T-helper 1 cell treated with Interleukin-12 subunit alpha and Interleukin-12 subunit beta and Interleukin-4 antibody, amounts not matched to agents 30 μg/mL and 1 μg/mL, for 36 hours (primary cell): ENCODE measurements at regions not wholly inside any gene's neighbourhood (a gene's known extent, or its start where the extent isn't known, plus 50 kb on each side); places are given as distances from the start of the nearest gene placed in this dataset.
A peak's percentile ranks its signal among the peaks of the same experiment; 100 is the strongest.
"Not testable (repeated sequence)": the region's sequence is repeated elsewhere in the genome, so short reads cannot be mapped to it uniquely, and the experiment has no call there.

Source experiments
- H3K27ac Mint-ChIP-seq: one replicate; pipeline ENCODE4 v1.8.0; 2021; ENCODE audit warnings: mild to moderate bottlenecking, mixed read lengths
- H3K27me3 Mint-ChIP-seq: one replicate; pipeline ENCODE4 v1.8.0; 2021; ENCODE audit warnings: low read depth, mixed read lengths
- H3K36me3 Mint-ChIP-seq: one replicate; pipeline ENCODE4 v1.8.0; 2021; ENCODE audit warnings: low read depth, mixed read lengths
- H3K4me1 Mint-ChIP-seq: one replicate; pipeline ENCODE4 v1.8.0; 2021; ENCODE audit warnings: low read depth, mixed read lengths
- H3K4me3 Mint-ChIP-seq: one replicate; pipeline ENCODE4 v1.8.0; 2021; ENCODE audit warnings: mild to moderate bottlenecking, moderate library complexity, mixed read lengths
- H3K9me3 Mint-ChIP-seq: one replicate; pipeline ENCODE4 v1.8.0; 2021; ENCODE audit warnings: mixed read lengths

DNA sequence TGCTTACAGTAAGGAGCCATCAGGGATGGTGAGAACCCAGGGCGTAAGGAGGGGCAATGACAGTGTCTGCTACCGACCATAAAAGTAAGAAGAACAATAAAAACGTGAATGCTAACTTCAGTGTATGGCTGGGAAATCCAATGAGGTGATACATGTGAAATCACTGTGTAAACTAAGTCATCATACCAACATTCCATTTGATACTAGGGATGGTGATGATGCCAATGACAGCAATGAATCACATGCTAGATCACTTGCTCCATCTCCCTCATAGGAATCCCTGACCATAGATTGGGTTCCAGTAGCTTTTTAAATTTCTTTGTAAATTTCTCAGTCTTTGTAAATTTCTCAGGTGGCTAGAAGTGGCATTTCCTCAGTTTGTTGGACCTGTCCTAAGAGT is 146.3 kb downstream of the SMIM20 start:
- H3K27me3 Mint-ChIP-seq: no peaks in the 10 kb centered on the region
- H3K27ac Mint-ChIP-seq: no peak overlapping the region
- H3K36me3 Mint-ChIP-seq: peaks cover 3% of the 10 kb centered on the region
- peaks cover 8% of the 10 kb centered on the region for H3K9me3 Mint-ChIP-seq
- H3K4me1 Mint-ChIP-seq: peaks cover 21% of the 10 kb centered on the region
- no peak overlapping the region for H3K4me3 Mint-ChIP-seq

- H3K4me3 Mint-ChIP-seq: no peak overlapping the region
- H3K9me3 Mint-ChIP-seq: peaks cover 8% of the 10 kb centered on the region
- H3K4me1 Mint-ChIP-seq: peaks cover 21% of the 10 kb centered on the region
- peaks cover 7% of the 10 kb centered on the region for H3K36me3 Mint-ChIP-seq
- H3K27me3 Mint-ChIP-seq: no peaks in the 10 kb centered on the region
- no peak overlapping the region for H3K27ac Mint-ChIP-seq
Observed at GRCh38 chr4:26061248-26061986, 147.4 kb downstream of the SMIM20 start.

GRCh38 chr4:26062215-26062614 is 148.2 kb downstream of the SMIM20 start:
- H3K27me3 Mint-ChIP-seq: no peaks in the 10 kb centered on the region
- H3K27ac Mint-ChIP-seq: no peak overlapping the region
- peaks cover 20% of the 10 kb centered on the region for H3K4me1 Mint-ChIP-seq
- H3K36me3 Mint-ChIP-seq: peaks cover 7% of the 10 kb centered on the region
- H3K9me3 Mint-ChIP-seq: peaks cover 8% of the 10 kb centered on the region
- no peak overlapping the region for H3K4me3 Mint-ChIP-seq

GRCh38 chr4:26064009-26064408 is 150.0 kb downstream of the SMIM20 start:
- H3K36me3 Mint-ChIP-seq, H3K27me3 Mint-ChIP-seq, H3K9me3 Mint-ChIP-seq, H3K4me3 Mint-ChIP-seq, H3K27ac Mint-ChIP-seq: not testable (repeated sequence)
- peaks cover 10% of the 10 kb centered on the region for H3K4me1 Mint-ChIP-seq

GRCh38 chr4:26065833-26066232 is 151.8 kb downstream of the SMIM20 start:
- Mint-ChIP-seq H3K27ac (no peak overlapping the region), H3K27me3 (no peaks in the 10 kb centered on the region), H3K4me3 (no peak overlapping the region), H3K9me3 (no peaks in the 10 kb centered on the region), H3K36me3 (peaks cover 4% of the 10 kb centered on the region), H3K4me1 (peaks cover 18% of the 10 kb centered on the region)

- Mint-ChIP-seq H3K4me1 (peaks cover 17% of the 10 kb centered on the region), H3K4me3 (no peak overlapping the region), H3K27me3 (no peaks in the 10 kb centered on the region), H3K27ac (no peak overlapping the region), H3K36me3 (peaks cover 6% of the 10 kb centered on the region), H3K9me3 (no peaks in the 10 kb centered on the region)
Observed at GRCh38 chr4:26067035-26067434, 153.0 kb downstream of the SMIM20 start.

DNA sequence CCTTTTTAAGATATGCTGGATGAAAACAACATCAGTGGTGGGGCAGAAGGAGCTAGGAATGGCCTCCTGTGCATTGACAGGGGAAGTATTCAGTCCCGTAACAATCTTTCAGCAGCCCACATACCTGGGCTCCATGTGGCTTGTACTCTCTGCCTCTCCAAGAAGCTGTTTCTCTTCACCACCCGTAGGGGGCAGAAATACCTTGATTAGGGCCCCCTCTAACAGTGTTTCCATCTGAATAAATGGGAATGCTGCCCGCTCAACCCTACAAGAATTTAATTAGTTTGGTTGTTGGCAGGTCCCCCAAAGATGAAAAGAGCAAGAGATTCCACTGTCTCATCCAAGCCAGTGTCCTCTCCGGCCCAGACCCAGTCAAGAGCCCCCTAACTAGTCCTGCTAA is 155.2 kb downstream of the SMIM20 start:
- peaks cover 6% of the 10 kb centered on the region for H3K36me3 Mint-ChIP-seq
- no peaks in the 10 kb centered on the region for H3K27me3 Mint-ChIP-seq
- H3K4me1 Mint-ChIP-seq: peaks cover 27% of the 10 kb centered on the region
- no peak overlapping the region for H3K4me3 Mint-ChIP-seq
- H3K9me3 Mint-ChIP-seq: no peaks in the 10 kb centered on the region
- H3K27ac Mint-ChIP-seq: no peak overlapping the region

- H3K9me3 Mint-ChIP-seq: peaks cover 7% of the 10 kb centered on the region
- H3K4me3 Mint-ChIP-seq: no peak overlapping the region
- H3K36me3 Mint-ChIP-seq: peaks cover 9% of the 10 kb centered on the region
- H3K27ac Mint-ChIP-seq: no peak overlapping the region
- H3K4me1 Mint-ChIP-seq: peaks cover 50% of the 10 kb centered on the region
- H3K27me3 Mint-ChIP-seq: no peaks in the 10 kb centered on the region
Observed at GRCh38 chr4:26071688-26072087, 157.7 kb downstream of the SMIM20 start.

GRCh38 chr4:26073886-26074560 is 160.0 kb downstream of the SMIM20 start:
- peak overlapping the region; percentile 36 for H3K4me3 Mint-ChIP-seq
- peak overlapping the region; percentile 94 for H3K27ac Mint-ChIP-seq
- peaks cover 61% of the 10 kb centered on the region for H3K4me1 Mint-ChIP-seq
- H3K27me3 Mint-ChIP-seq: no peaks in the 10 kb centered on the region
- peaks cover 24% of the 10 kb centered on the region for H3K36me3 Mint-ChIP-seq
- peaks cover 25% of the 10 kb centered on the region for H3K9me3 Mint-ChIP-seq

GRCh38 chr4:26074712-26075430 is 160.9 kb downstream of the SMIM20 start:
- Mint-ChIP-seq H3K4me3 (peak overlapping the region; percentile 43), H3K27ac (peak overlapping the region; percentile 94), H3K4me1 (peaks cover 53% of the 10 kb centered on the region), H3K36me3 (peaks cover 24% of the 10 kb centered on the region), H3K27me3 (no peaks in the 10 kb centered on the region), H3K9me3 (peaks cover 25% of the 10 kb centered on the region)

DNA sequence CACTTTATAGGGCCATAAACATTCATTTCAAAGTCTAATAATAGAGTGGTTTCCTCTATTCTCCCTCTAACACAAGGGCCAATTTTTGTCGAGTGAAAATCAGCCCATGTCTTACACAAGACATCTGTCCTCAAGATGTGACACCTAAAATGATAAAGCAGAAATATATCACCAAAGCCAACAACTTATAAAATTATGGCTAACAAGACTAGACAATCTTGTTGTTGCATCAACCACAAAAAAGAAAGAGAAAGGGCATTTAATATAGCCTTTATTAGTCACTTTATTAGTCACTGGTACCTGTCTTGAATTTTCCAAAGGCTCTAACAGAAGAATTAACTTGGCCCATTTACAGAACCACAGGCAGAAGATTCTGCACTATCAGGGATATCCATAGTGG is 161.6 kb downstream of the SMIM20 start:
- Mint-ChIP-seq H3K4me3 (peak overlapping the region; percentile 43), H3K27ac (peak overlapping the region; percentile 94), H3K4me1 (peaks cover 56% of the 10 kb centered on the region), H3K9me3 (peaks cover 29% of the 10 kb centered on the region), H3K36me3 (peaks cover 25% of the 10 kb centered on the region), H3K27me3 (no peaks in the 10 kb centered on the region)

DNA sequence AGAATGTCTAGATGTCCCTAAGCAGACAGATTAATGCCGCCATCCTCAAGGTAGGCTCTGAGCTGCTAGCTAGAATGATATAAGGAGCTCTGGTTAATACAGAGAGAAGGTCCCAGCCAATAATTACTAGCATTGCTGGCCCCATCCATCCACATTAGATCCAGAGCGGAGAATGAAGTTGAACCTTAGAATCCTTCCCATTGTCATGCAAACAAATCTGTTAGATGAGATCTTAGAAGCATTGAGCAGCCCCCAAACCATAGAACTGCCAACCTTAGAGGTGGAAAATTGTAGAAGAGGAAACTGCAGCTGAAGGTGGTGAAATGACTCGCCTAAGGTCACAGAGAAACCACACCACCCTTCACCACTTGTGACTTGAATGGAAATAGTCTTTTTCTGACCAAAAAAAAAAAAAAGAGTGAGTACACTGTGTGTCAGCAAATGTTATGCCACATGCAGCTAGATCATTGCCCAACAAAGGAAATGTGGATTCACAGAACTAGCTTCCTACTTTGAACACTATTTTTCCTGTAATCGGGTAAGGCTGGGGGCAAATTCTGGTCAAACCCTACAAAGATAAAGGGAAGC is 162.1 kb downstream of the SMIM20 start:
- peak overlapping the region; percentile 94 for H3K27ac Mint-ChIP-seq
- peak overlapping the region; percentile 43 for H3K4me3 Mint-ChIP-seq
- H3K4me1 Mint-ChIP-seq: peaks cover 58% of the 10 kb centered on the region
- no peaks in the 10 kb centered on the region for H3K27me3 Mint-ChIP-seq
- peaks cover 24% of the 10 kb centered on the region for H3K36me3 Mint-ChIP-seq
- H3K9me3 Mint-ChIP-seq: peaks cover 29% of the 10 kb centered on the region

- peaks cover 29% of the 10 kb centered on the region for H3K9me3 Mint-ChIP-seq
- peak overlapping the region; percentile 94 for H3K27ac Mint-ChIP-seq
- H3K36me3 Mint-ChIP-seq: peaks cover 24% of the 10 kb centered on the region
- no peak overlapping the region for H3K4me3 Mint-ChIP-seq
- H3K4me1 Mint-ChIP-seq: peaks cover 63% of the 10 kb centered on the region
- no peaks in the 10 kb centered on the region for H3K27me3 Mint-ChIP-seq
Observed at GRCh38 chr4:26076896-26077295, 162.9 kb downstream of the SMIM20 start.

GRCh38 chr4:26077756-26078155 is 163.7 kb downstream of the SMIM20 start:
- Mint-ChIP-seq H3K27me3 (no peaks in the 10 kb centered on the region), H3K4me1 (peaks cover 69% of the 10 kb centered on the region), H3K9me3 (peaks cover 29% of the 10 kb centered on the region), H3K27ac (peak overlapping the region; percentile 47), H3K4me3 (no peak overlapping the region), H3K36me3 (peaks cover 24% of the 10 kb centered on the region)
